Medulla oblongata (tissue), 1 donor: ENCODE measurements at regions not wholly inside any gene's neighbourhood (a gene's known extent, or its start where the extent isn't known, plus 50 kb on each side); places are given as distances from the start of the nearest gene placed in this dataset.

ENCODE experiments used
- DNase-seq: peaks from one replicate; pipeline ENCODE4 v3.0.0-alpha.2; 2015; ENCODE audit errors: extremely low spot score

DNA sequence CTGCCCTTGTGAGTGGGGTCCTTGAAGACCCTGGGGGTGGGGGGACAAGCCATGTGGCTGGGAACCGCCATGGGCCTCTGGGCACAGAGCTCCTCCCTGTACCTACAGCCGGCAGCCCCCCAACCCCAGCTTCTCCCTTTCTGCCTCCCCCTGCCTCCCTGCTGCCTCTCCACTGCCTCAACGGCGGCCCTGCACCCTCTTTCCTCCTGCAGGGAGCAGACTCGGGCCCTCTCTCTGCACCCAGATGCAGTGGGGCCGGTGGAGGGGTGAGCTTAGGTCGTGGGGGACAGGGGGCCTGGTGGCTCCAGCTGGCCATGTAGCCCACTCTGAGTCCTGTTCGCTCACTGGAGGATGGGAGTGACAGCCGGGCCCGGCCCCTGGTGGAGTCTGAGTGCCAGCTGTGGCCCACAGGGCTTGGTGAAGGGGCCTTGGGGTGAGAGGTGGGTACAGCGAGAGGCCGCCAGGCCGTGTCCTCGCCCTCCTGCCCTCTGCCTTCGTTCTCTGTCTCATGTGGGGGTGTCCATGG is 139.3 kb upstream of the COL5A1 start:
- DNase-seq: no peak

DNA sequence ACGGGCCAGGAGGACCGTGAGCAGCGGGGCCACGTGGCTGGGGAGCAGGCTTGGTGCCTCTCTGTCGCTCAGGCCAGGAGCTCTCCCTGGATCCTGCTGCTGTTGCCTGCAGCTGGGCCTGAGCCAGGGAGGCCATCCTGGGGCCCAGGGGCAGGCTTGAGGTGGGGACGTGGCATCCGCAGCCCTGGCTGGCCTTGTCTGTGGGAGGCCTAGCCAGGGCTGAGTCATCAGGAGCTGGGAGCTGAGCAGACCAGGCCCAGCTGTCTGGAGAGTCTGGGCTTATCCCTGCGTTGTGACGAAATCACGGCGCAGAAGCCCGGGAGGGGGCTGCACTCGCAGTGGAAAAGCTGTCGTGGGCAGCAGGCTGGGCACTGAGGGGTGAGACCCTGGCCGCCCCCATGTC is 138.8 kb upstream of the COL5A1 start:
- no peak for DNase-seq

DNA sequence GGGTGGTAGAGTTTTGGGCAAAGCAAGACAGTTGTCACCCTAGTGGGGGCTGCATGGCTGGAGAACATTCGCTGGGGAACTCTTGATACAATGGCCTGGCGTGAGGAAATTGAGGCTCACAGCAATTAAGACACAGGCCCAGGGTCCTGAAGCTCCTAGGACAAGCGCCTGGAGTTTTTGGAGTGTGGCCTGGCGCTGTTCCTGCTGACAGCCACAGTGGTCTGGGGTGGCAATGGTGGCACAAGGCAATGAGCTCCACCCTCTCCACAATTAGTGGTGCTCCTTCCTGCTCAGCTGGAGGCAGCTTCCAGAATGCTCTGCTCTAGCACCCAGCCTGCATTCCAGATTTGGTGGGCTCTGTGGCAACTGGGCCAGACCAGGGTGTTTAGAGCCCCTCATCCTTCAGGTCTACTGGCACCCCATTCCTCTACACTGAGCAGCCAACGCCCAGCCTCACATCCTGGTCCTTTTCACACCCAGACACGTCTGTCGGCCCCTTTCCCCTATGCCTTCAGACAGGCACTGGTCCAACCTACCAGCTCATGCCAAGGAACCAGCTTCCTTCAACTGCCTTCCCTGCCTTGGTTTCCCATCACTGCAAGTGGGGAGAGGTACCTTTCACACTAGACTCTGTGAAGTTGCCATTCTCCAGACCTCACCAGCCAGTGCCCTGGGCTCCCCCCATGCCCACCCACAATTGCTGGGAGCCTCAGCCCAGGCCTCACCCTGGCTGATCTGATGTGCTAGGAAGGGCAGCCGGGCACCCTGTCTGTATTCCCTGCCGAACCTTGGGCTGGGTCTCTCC is 138.1 kb upstream of the COL5A1 start:
- DNase-seq: no peak

DNA sequence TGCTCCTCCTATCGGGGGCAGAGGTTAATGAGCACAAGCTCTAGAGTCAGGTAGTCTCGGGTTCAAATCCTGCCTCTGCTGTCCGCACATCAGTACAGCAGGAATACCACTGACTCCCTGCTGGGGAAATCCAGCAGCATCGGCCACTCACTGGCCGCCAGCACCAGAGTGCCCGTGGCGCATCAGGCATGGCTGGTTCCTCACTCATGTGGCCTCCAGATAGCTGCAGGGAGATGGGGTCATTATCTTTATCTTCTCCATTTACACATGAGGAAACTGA is 137.6 kb upstream of the COL5A1 start:
- DNase-seq: no peak

DNA sequence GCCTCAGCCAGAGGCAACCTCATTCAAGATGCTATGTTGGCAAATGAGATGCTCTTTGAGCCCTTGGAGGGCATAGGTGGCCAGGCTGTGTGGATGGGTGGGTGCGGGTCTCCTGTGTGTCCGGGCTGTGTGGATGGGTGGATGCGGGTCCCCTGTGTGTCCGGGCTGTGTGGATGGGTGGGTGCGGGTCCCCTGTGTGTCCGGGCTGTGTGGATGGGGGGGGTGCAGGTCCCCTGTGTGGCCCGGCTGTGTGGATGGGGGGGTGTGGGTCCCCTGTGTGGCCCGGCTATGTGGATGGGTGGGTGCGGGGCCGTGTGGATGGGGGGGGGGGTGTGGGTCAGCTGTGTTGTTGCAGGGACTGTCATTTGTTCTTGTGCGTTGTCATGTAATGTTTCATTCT is 136.6 kb upstream of the COL5A1 start:
- no peak for DNase-seq

DNA sequence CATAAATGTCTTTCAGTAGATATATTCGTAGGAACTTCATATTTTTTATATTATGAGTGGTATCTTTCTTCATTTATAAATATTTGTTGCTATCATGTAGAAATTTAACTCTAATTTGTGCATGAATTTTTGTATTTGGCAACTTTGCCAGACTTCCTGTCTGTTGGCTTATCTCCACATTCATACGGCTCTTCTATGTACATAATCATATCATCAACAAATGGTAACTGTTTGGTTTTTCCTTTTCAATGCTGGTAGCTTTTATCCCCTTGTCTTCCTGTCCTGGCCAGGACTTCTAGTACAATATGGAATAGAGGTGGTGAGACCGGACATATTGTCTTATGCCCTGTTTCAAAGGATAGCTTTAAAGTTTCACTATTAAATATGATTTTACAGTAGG is 132.3 kb upstream of the COL5A1 start:
- no peak for DNase-seq

DNA sequence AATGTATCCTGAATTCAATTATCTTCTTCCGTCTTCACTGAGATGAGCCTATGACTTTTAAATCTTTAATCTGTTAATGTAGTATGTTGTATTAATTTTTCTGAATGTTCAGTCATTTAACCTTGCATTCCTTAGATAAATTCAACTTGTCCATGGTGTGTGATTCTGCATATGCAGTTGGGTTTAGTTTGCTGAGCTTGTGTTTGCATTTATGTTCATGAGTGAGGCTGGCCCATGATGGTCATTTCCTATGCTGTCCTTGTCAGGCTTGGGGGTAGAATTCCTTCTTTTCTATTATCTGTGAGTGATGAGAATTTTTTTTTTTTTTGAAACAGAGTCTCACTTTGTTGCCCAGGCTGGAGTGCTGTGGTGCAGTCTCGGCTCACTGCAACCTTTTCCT is 131.8 kb upstream of the COL5A1 start:
- no peak for DNase-seq

DNA sequence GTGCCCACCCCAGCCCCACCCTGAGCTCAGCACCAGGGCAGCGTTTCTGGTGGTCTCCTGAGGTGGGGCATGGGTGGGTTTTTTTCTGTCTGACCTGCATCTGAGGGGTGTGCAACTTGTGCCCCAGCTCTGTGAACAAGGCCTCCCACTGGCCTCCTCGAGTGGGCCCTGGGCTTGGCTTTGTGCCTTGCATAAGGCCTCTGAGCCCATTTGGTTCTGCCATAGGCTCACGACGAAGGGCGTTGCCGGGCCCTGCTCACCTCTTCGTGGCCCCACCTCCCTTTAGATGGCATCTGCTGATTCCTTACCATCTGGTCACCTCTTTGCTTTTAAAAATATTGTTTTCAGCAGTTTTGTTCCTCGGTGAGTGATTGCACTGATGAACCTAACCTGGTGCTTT is 127.1 kb upstream of the COL5A1 start:
- DNase-seq: no peak

DNA sequence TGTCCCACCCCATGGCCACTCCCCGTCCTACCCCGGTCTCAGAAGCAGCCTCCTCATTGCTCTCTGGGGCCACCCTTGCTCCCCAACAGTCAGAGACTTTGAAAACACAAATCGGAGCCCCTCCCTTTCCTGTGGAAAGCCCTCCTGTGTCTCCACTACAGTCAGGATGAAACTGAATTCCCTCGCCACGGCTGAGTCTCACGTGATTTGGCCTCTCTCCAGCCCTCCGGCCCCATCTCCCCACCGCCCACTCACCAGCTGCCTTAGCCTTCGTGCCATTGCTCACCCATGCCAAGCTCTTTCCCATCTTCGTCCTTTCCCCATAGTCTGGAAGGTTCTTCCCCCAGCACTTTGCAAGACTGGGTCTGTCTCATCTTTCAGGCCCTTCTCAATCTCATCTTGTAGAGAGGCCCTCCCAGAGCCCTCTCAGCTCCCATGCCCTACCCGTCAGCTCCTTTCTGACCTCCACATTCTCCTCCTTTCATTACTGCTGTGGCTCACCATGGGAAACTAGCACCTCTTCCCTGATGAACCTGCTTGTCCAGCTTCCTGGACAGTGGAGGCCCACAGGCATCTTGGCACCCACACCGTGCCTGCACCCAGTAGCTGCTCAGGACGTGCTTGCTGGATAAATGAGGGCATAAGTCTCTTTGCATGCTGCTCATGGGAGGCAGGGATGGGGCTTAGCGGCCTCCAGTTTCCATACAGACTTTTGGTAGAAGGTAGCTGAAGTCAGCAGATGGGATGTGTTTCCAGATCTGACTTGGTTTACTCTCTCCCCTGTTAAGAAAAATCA is 126.4 kb upstream of the COL5A1 start:
- DNase-seq: no peak

DNA sequence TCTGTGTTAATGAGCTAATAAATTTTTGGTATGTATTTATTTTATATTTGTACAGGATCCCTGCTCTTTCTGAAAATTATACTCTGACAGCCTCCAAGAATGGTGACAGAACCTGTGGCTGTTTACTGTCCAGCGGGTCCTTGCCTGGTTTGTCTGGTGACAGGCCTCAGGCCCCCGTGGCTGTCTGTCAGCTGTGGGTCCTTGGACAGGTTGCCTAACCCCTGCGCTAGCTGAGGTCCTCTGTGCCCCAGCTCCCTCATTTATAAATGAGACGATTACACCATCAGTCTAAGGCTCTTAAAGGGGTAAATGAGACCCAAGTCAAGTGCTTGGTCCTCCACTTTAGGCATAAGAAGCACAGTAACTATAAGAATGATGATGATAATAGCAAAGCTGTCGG is 125.1 kb upstream of the COL5A1 start:
- no peak for DNase-seq

DNA sequence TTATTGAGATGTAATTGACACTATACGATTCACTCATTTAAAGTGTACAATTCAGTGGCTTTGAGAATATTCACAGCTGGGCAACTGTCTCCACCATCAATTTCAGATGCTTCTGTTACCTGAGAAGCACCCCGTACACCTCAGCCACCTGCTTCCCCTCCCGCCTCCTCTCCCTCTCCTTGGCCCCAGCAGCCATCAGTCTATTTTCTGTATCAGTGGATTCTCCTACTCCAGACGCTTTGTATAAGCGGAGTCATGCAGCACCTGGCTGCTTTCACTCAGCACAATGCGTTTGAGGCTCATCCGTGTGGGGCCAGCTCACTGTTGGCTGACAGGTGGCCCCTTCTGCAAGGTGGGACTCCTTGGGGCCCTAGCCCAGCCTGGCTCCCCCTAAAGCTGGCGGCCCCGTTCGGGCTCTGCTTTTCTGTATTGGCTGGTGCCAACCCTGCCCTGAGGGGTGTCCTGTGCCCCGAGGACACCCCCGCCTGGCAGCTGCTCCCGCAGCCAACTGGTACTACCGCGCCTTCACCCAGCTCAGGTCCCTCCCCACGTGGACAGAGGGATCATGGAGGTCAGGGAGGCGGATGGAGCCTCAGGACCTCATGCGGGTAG is 124.4 kb upstream of the COL5A1 start:
- no peak for DNase-seq

DNA sequence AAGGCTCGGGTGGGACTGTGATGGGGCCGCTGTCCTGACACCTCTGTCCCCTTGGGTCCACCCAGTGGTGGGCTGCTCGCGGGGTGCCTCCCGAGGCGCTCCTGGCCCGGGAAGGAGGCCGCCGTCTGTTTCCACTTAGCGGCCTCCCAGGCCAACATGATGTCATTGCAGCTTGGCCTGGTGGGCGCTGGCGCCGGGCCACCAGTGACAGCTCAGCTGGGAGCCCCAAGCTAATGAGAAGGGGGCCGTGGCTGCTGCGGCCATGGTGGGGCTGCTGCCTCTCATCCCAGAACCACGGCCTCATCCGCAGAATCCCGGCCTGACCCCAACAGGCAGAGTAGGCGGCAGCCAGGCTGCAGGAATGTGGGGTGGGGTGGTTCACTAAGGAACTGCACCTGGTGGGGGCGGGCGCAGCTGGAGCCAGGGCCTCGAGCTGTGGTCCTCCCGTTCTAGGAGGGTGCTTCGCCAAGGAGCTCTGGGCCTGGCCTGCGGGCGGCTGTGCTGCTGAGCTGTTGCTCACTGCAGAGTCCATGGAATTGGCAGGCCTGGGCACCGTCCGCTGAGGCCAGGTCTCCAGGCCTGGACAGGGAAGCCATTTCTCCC is 123.5 kb upstream of the COL5A1 start:
- no peak for DNase-seq

DNA sequence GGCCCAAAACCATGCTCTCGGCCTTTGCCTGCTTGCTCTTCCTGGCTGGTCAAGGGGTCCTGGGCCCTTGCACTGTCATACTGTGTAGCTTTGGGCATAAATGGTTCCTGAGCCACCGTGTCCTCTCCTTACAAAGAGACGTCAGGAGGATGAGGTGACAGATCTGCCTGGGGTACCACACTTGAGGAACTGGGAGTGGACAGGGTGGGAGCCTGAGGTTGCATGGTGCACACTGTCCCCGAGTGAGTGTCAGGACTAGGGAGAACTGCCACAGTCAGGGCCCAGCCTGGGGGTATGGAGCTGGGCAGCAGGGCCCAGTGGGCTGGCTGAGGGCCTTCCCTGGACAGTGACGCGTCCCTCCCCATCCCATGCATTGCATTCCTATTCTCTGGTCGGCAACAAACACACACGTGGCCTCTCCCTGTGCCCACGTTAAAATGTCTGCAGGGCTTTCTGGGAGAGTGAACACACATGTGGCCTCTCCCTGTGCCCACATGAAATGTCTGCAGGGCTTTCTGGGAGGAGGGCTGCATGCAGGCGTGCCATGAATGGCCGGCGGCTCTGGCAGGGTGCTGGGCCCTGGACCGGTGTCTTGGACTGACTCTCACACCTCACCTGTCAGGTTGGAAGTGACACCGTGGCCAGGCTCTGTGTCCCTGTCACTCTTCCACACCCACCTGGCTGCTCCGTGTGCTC is 122.1 kb upstream of the COL5A1 start:
- DNase-seq: no peak

DNA sequence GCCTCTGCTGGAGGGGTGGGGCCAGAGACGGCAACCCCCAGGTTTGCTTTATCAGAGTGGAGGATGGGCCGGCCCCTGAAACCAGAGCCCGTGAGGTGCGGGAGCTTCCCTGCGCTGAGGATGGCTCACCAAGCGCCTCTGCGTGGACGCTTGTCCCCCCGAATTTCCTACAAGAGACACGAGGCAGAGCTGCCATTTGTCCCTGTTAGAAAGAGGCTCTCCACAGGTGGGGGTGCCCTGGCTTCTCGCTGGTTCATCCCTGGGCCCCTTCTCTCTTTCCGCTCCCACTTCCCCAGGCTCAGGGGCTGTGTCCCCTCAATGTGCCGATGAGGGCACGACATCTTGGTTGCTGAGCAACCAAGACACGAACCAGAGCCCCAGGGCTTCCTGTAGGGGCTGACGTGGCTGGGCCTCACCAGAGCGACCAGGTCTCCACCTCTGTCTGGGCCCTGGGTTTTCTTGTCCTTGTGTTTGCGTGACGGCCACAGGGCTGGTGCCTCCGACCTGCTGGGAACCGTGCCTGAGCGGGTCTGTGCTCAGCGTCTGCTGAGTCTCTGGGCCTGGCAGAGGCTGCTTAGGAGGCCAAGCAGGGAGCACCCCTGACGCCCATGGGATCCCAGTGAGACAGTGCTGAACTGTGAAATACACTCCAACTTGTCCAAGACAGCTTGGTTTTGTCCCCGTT is 119.6 kb upstream of the COL5A1 start:
- DNase-seq: no peak

DNA sequence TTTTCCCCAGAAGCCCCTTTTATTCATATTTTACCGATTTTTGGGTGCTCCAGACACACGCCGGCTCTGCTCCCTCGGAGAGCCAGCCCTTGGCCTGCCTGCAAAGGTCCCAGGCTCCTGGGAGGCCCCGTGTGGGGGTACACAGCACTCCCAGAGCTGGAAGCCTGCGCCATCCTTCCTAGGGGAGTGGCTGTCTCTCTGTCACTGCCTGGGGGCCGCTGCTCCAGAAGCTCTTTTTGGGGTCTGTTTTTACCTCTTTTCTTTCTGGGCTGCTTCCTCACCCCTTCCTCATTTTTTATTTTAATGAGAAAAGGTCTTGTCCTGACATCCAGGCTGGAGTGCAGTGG is 119.1 kb upstream of the COL5A1 start:
- DNase-seq: no peak

DNA sequence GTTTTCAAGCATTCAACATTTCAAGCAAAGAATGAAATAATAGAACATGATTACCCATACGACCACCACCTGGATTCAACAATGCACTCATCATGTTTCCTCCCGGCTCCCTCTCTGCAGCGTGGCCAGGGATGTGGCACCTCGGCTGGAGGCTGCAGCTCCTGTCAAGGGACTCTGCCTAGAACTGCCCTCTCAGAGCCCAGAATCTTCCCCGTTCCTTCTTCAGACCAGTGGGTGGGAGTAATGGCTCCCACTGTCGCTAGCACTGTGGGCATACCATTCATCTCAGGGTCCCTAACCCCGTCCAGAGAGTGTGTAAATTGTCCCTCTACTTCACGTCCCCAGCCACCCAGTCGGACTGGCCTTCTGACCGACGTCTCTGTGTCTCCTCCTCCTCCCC is 118.6 kb upstream of the COL5A1 start:
- DNase-seq: no peak

DNA sequence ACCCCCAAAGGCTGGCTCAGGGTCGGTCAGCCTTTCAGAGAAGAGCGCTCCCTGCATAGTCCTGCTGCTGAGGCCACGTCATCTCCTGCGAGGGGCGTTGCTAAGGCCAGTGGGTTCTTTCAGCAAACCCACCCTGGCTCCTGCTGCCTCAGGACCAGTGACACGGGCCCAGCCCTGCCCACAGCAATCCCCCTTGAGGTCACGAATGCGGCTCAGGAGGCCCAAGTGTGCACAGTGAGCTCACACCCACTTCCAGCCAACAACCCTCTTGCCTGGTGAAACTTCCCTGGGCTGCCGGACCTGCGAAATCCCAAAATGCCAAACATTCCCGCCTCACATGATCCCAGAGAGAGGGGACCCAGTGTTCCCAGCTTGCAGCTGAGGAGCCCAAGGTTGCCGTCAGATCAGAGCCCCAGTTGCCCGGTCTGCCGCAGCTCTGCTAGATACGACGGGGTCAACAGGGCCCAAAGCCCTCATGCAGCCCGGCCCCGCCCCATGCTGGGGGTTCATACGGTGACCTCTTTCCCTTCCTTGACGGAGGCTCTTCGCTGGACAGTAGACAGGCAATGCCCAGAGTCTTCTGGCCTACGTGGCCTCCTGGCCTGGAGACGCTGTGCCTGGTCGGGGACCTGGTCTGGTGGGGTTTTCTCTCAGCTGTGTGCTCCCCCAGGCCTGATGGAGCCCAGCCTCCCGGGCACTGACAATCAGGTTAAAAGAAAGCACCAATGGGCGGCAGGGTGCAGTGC is 116.4 kb upstream of the COL5A1 start:
- no peak for DNase-seq

DNA sequence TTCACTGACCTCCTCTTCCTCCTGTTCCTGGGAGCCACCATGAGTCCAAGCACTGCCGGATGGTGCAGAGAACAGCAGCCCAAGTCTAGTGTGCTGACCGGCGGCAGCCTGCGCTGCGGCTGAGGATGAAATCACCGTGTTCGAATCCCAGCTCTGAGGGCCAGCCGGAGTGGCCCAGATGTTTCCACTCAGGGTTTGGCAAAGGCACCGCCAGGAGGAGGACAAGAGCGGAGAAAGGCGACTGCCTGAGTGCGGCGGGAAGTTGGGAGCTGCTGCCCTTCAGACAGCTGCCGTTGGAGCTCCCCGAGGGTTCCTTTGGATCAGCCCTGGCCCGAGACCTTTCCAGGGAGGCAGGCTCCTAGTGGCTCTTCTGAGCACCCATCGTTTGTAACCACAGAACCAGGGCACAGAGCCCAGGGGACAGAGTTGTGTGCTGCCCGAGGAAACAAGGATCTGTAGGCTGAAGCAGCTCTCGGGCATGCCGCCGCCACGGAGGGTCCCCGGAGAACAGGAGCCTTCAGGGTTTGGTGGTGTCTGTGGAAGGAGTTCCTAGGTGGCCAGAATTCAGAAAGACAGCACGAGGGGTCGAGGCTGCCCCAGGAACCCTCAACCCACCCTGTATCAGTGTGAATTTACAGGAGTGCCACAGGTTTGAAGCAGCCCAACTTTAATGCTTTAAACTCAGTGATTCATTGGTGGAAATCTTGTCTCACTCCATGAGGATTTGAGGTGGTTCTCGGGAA is 115.6 kb upstream of the COL5A1 start:
- no peak for DNase-seq

DNA sequence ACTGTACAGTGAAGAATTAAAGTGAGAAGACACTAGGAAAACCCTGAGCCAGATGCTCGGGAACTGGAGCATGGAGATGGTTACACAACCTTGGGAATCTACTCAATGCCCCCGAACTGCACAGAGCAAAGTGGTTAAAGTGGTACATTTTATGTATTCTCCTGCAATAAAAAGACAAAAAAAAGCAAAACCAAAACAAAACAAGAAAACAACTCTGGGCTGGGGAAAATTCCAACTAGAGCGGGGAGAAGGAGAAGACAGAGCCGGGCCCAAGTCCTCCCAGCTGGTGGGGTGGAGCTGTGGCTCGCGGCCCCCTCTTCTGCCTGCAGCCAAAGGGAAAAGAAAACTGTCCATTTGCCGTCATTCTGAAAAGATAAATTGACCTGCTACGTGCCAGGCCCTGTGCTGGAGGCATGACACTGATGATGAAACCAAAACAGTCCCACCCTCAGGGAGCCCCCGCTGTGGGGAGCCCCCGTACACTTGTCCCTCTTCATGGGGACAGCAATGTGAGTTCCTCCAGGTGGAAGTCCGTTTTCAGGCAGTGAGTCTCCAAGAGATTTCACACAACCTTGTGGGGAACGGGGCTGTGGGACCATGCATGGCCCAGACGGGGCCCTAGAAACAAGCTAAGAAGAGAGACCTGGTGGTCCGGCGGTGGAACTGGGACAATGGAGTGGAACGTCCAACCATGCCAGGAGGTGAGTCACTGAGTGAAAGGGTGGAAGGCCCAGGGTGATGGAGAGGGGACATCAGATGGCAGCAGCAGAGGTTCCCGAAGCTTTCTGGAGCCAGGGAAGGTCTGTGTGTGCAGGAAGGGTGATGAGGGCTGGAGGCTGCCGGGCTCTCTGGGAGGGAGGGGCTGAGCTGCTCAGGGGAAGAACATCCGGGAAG is 114.8 kb upstream of the COL5A1 start:
- no peak for DNase-seq
